Upper lobe of left lung (tissue), 4 donors: ENCODE measurements at regions not wholly inside any gene's neighbourhood (a gene's known extent, or its start where the extent isn't known, plus 50 kb on each side); places are given as distances from the start of the nearest gene placed in this dataset.

ENCODE experiments used
- CTCF ChIP-seq, 6 experiments: fragments of 450-650 bp in 4 of 6; fragments of 200-600 bp in 2 of 6; sonication (generic) in 2 of 6; IDR thresholded peaks; one replicate each; pipeline ENCODE4 v1.5.1; 2016 to 2019; ENCODE audit warnings: antibody characterized with exemption in 6 of 6
- POLR2A ChIP-seq, 4 donors: fragments of 450-650 bp; IDR thresholded peaks; one replicate each; pipeline ENCODE4 v1.5.1; 2016 to 2017; ENCODE audit warnings: antibody characterized with exemption in 4 of 4, mild to moderate bottlenecking in 2 of 4
- POLR2AphosphoS5 ChIP-seq, 2 donors: sonication (generic); formaldehyde crosslinking; IDR thresholded peaks; one replicate each; pipeline ENCODE4 v1.5.1; 2017; ENCODE audit warnings: antibody characterized with exemption in 2 of 2

- TF ChIP-seq POLR2A (IDR thresholded peaks at IDR 0.05) (no peak), POLR2AphosphoS5 (IDR thresholded peaks at IDR 0.05) (no peak), CTCF (IDR thresholded peaks at IDR 0.05) (no peak)
Observed at GRCh38 chrX:77085372-77085771, 361.8 kb upstream of the FGF16 start.
